ENCODE measurements at regions not wholly inside any gene's neighbourhood (a gene's known extent, or its start where the extent isn't known, plus 50 kb on each side); places are given as distances from the start of the nearest gene placed in this dataset.
"Not testable (repeated sequence)": the region's sequence is repeated elsewhere in the genome, so short reads cannot be mapped to it uniquely, and the experiment has no call there.

DNA sequence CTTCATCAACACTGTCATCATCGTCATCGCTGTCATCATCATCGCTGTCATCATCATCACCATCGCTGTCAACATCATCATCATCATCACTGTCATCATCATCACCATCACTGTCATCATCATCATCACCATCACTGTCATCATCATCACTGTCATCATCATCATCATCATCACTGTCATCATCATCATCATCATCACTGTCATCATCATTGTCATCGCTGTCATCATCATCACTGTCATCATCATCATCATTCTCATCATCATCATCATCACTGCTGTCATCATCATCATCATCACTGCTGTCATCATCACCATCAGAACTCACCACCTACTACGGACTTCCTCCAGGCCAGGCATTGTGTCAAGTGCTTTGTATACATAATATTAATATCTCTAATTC lies 160.6 kb downstream of the AIPL1 start:
- no peaks in the 10 kb centered on the region for H3K36me3 Mint-ChIP-seq
- no peak overlapping the region for H3K27ac ChIP-seq (ENCODE audit: low read depth, low read length)
- H3K36me3 ChIP-seq (ENCODE audit: insufficient read depth, low read length) = no peaks in the 10 kb centered on the region
- H3K4me1 ChIP-seq (ENCODE audit: insufficient read depth, low read length) = no peaks in the 10 kb centered on the region
- no peaks in the 10 kb centered on the region for H3K9me3 ChIP-seq (ENCODE audit: low read length)
- ChIA-PET POLR2A (no interaction called here), CTCF (no interaction called here)
- no peak for DNase-seq
- H3K4me3 ChIP-seq (ENCODE audit: low read length) = no peak overlapping the region
- H3K4me3 Mint-ChIP-seq = no peak overlapping the region
- H3K4me1 Mint-ChIP-seq = no peaks in the 10 kb centered on the region
- no peaks in the 10 kb centered on the region for H3K27me3 ChIP-seq (ENCODE audit: insufficient read depth, low read length, poor library complexity, severe bottlenecking)
- no peaks in the 10 kb centered on the region for H3K9me3 Mint-ChIP-seq
- H3K27me3 Mint-ChIP-seq = peaks cover 7 to 22% of the 10 kb centered on the region in 2 donors
- no peak overlapping the region for H3K27ac Mint-ChIP-seq

DNA sequence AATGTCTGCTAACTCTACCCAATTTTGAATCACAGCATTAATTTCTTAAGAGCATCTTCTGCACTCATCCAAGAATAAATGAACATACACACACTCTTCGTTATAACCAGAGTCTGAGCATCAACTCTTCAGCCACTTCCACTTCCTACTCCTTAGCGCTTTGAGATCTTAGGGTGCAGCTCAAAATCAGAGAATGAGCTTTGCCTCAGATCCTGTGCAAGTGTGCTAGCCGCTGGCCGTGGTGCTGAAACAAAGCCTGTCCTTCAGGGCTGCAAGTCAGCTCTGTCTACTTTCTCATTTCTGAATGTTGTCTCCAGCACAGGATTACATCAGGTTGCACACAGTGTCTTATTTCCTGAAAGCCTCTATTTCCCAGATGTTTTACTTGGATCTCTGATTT lies 165.4 kb downstream of the AIPL1 start:
- peaks cover 5 to 18% of the 10 kb centered on the region in 2 donors for H3K27me3 Mint-ChIP-seq
- POLR2A ChIA-PET = no interaction called here
- no peaks in the 10 kb centered on the region for H3K36me3 Mint-ChIP-seq
- H3K4me3 Mint-ChIP-seq = peak overlapping the region in 1 of 7 donors; percentile 3
- H3K36me3 ChIP-seq (ENCODE audit: insufficient read depth, low read length) = no peaks in the 10 kb centered on the region
- H3K4me1 Mint-ChIP-seq = no peaks in the 10 kb centered on the region
- peaks cover 0 to 3% (median 0%) of the 10 kb centered on the region in 5 donors for H3K9me3 Mint-ChIP-seq
- no peak overlapping the region for H3K4me3 ChIP-seq (ENCODE audit: low read length)
- CTCF ChIA-PET = no interaction called here
- H3K9me3 ChIP-seq (ENCODE audit: low read length) = no peaks in the 10 kb centered on the region
- DNase-seq = no peak
- no peak overlapping the region for H3K27ac Mint-ChIP-seq
- no peaks in the 10 kb centered on the region for H3K4me1 ChIP-seq (ENCODE audit: insufficient read depth, low read length)
- no peaks in the 10 kb centered on the region for H3K27me3 ChIP-seq (ENCODE audit: insufficient read depth, low read length, poor library complexity, severe bottlenecking)
- H3K27ac ChIP-seq (ENCODE audit: low read depth, low read length) = no peak overlapping the region

DNA sequence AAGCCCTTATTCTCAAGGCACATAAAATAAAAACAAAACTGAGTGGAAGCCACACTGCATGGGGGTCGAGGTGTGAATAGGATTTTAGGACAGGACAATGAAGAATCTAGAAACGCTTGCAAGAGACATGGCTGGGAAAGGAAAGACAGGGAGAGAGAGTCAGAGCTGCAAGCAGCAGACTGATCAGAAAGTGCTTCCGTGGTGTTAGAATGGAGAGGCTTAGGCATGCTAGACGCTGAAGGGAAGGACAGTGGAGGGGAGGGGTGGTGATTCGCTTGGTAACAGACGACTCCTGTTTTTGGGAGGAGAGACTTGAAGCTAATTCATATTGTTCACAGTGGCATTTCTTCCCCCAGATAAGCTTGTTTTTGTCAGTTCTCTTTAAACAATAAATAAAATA lies 173.5 kb downstream of the AIPL1 start:
- no peaks in the 10 kb centered on the region for H3K27me3 ChIP-seq (ENCODE audit: insufficient read depth, low read length, poor library complexity, severe bottlenecking)
- no peaks in the 10 kb centered on the region for H3K4me1 ChIP-seq (ENCODE audit: insufficient read depth, low read length)
- Mint-ChIP-seq H3K36me3 (no peaks in the 10 kb centered on the region), H3K27ac (no peak overlapping the region), H3K27me3 (peaks cover 11 to 52% of the 10 kb centered on the region in 2 donors), H3K9me3 (peaks cover 0 to 2% (median 0%) of the 10 kb centered on the region in 5 donors), H3K4me3 (no peak overlapping the region), H3K4me1 (no peaks in the 10 kb centered on the region)
- DNase-seq = no peak
- no peak overlapping the region for H3K4me3 ChIP-seq (ENCODE audit: low read length)
- CTCF ChIA-PET = no interaction called here
- H3K36me3 ChIP-seq (ENCODE audit: insufficient read depth, low read length) = no peaks in the 10 kb centered on the region
- POLR2A ChIA-PET = no interaction called here
- H3K27ac ChIP-seq (ENCODE audit: low read depth, low read length) = no peak overlapping the region
- no peaks in the 10 kb centered on the region for H3K9me3 ChIP-seq (ENCODE audit: low read length)

DNA sequence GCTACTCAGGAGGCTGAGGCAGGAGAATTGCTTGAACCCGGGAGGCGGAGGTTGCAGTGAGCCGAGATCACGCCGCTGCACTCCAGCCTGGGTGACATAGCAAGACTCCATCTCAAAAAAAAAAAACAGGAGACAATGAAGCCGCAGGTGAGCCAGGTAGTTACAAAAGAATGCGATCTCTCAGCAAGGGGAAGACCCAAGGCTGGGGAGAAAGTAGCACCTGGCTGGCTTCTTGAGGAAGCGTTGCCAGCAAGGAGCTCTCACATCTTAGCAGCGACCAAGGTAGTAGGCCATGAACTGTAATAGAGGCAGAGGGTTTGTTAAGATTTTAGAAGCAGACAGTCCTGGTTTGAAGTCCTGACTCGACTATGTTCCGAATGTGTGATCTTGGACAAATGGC lies 175.0 kb downstream of the AIPL1 start:
- ChIA-PET CTCF (no interaction called here), POLR2A (no interaction called here)
- no peak overlapping the region for H3K27ac Mint-ChIP-seq
- H3K4me1 ChIP-seq (ENCODE audit: insufficient read depth, low read length) = no peaks in the 10 kb centered on the region
- H3K36me3 ChIP-seq (ENCODE audit: insufficient read depth, low read length) = no peaks in the 10 kb centered on the region
- no peaks in the 10 kb centered on the region for H3K4me1 Mint-ChIP-seq
- no peak for DNase-seq
- H3K9me3 ChIP-seq (ENCODE audit: low read length) = no peaks in the 10 kb centered on the region
- no peak overlapping the region for H3K27ac ChIP-seq (ENCODE audit: low read depth, low read length)
- H3K4me3 Mint-ChIP-seq = no peak overlapping the region
- peaks cover 17 to 53% of the 10 kb centered on the region in 2 donors for H3K27me3 Mint-ChIP-seq
- no peaks in the 10 kb centered on the region for H3K36me3 Mint-ChIP-seq
- no peak overlapping the region for H3K4me3 ChIP-seq (ENCODE audit: low read length)
- H3K27me3 ChIP-seq (ENCODE audit: insufficient read depth, low read length, poor library complexity, severe bottlenecking) = no peaks in the 10 kb centered on the region
- H3K9me3 Mint-ChIP-seq = no peaks in the 10 kb centered on the region

DNA sequence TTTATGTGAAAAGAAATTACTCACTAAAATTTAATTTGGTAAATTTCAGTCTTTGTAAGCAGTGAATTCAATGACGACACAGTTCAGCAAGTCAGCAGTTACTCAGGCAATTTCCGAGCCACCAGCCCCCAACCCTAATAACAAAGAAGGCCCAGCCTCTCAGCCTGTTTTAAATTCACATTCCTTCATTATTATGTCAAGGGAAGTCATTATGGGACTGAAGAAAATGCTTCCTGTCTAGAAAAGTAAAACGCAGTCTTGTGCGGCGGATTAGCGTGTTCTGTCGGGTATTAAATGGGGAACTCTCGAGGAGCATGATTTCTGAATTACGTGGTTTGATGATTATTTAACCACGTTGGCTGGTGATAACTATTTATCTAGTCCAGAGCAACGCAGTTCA lies 177.6 kb downstream of the AIPL1 start:
- no peaks in the 10 kb centered on the region for H3K4me1 ChIP-seq (ENCODE audit: insufficient read depth, low read length)
- no peaks in the 10 kb centered on the region for H3K9me3 ChIP-seq (ENCODE audit: low read length)
- Mint-ChIP-seq H3K27me3 (peaks cover 17 to 45% of the 10 kb centered on the region in 2 donors), H3K9me3 (no peaks in the 10 kb centered on the region), H3K36me3 (no peaks in the 10 kb centered on the region), H3K4me1 (no peaks in the 10 kb centered on the region), H3K27ac (no peak overlapping the region), H3K4me3 (no peak overlapping the region)
- H3K36me3 ChIP-seq (ENCODE audit: insufficient read depth, low read length) = no peaks in the 10 kb centered on the region
- ChIA-PET POLR2A (no interaction called here), CTCF (no interaction called here)
- DNase-seq = no peak
- H3K4me3 ChIP-seq (ENCODE audit: low read length) = no peak overlapping the region
- no peaks in the 10 kb centered on the region for H3K27me3 ChIP-seq (ENCODE audit: insufficient read depth, low read length, poor library complexity, severe bottlenecking)
- no peak overlapping the region for H3K27ac ChIP-seq (ENCODE audit: low read depth, low read length)

DNA sequence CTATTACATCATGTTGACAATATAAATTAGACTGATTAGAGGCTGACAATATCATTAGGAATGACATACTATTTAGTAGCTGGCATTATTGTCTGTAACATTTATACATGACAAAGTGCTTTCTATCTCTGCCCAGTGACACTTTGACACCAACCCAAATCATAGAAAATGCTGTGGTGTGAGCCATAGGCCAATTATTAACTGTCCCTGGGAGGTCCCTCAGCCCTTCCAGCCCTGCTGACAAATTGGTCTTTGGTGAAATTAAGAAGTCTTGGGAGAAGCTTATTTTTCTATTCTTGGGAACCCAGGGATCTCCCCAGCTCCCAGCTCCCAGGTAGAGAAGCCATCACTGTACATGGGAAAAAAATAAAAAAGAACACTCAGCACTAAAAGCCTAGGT lies 179.6 kb downstream of the AIPL1 start:
- no peak for DNase-seq
- H3K4me3 ChIP-seq (ENCODE audit: low read length) = no peak overlapping the region
- no peaks in the 10 kb centered on the region for H3K9me3 ChIP-seq (ENCODE audit: low read length)
- H3K27ac ChIP-seq (ENCODE audit: low read depth, low read length) = no peak overlapping the region
- no peaks in the 10 kb centered on the region for H3K36me3 Mint-ChIP-seq
- peak overlapping the region in 1 of 8 donors; percentile 21 for H3K27ac Mint-ChIP-seq
- H3K4me1 ChIP-seq (ENCODE audit: insufficient read depth, low read length) = no peaks in the 10 kb centered on the region
- H3K9me3 Mint-ChIP-seq = no peaks in the 10 kb centered on the region
- no peaks in the 10 kb centered on the region for H3K4me1 Mint-ChIP-seq
- CTCF ChIA-PET = no interaction called here
- no peak overlapping the region for H3K4me3 Mint-ChIP-seq
- H3K27me3 ChIP-seq (ENCODE audit: insufficient read depth, low read length, poor library complexity, severe bottlenecking) = no peaks in the 10 kb centered on the region
- peaks cover 16 to 37% of the 10 kb centered on the region in 2 donors for H3K27me3 Mint-ChIP-seq
- POLR2A ChIA-PET = no interaction called here
- H3K36me3 ChIP-seq (ENCODE audit: insufficient read depth, low read length) = no peaks in the 10 kb centered on the region

DNA sequence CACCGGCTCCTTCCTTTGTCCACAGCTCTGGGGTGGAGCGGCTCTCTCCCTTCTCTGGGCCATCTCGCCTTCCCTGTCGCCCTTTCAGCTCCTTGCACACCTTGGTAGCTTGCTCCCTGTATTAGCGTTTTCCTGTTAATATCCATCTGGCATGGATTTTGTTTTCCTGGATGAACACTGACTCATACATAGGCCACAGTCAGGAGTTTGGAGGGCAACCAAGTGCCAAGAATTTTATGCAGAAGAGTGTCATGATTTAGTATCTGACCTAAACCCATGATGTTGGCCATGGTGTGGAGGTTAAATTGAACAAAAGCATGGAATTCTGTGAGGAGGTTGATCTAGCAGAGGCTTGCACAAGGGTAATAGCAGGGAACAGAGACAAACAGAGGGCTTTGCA lies 180.9 kb downstream of the AIPL1 start:
- Mint-ChIP-seq H3K4me3 (no peak overlapping the region), H3K36me3 (no peaks in the 10 kb centered on the region), H3K27ac (no peak overlapping the region), H3K4me1 (no peaks in the 10 kb centered on the region), H3K27me3 (peaks cover 16 to 40% of the 10 kb centered on the region in 2 donors), H3K9me3 (no peaks in the 10 kb centered on the region)
- DNase-seq = no peak
- ChIA-PET CTCF (no interaction called here), POLR2A (no interaction called here)
- H3K36me3 ChIP-seq (ENCODE audit: insufficient read depth, low read length) = no peaks in the 10 kb centered on the region
- H3K4me3 ChIP-seq (ENCODE audit: low read length) = no peak overlapping the region
- no peaks in the 10 kb centered on the region for H3K27me3 ChIP-seq (ENCODE audit: insufficient read depth, low read length, poor library complexity, severe bottlenecking)
- no peaks in the 10 kb centered on the region for H3K4me1 ChIP-seq (ENCODE audit: insufficient read depth, low read length)
- no peak overlapping the region for H3K27ac ChIP-seq (ENCODE audit: low read depth, low read length)
- no peaks in the 10 kb centered on the region for H3K9me3 ChIP-seq (ENCODE audit: low read length)

DNA sequence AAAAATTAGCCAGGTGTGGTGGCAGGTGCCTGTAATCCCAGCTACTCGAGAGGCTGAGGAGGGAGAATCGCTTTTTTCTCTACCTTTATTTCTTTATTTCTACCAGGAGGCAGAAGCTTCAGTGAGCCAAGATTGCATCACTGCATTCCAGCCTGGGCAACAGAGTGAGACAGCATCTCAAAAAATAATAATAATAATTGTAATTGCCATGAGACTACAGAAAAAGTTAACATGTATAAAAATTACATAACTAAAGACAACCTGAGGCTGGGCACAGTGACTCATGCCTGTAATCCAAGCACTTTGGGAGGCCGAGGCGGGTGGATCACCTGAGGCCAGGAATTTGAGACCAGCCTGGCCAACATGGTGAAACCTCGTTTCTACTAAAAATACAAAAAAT lies 181.5 kb downstream of the WSCD1 start:
- DNase-seq; H3K27ac Mint-ChIP-seq; CTCF ChIA-PET; POLR2A ChIA-PET; H3K36me3 Mint-ChIP-seq; H3K27me3 ChIP-seq (ENCODE audit: insufficient read depth, low read length, poor library complexity, severe bottlenecking); H3K36me3 ChIP-seq (ENCODE audit: insufficient read depth, low read length); H3K9me3 Mint-ChIP-seq; H3K4me1 Mint-ChIP-seq; H3K4me1 ChIP-seq (ENCODE audit: insufficient read depth, low read length); H3K4me3 Mint-ChIP-seq; H3K27ac ChIP-seq (ENCODE audit: low read depth, low read length); H3K4me3 ChIP-seq (ENCODE audit: low read length); H3K9me3 ChIP-seq (ENCODE audit: low read length): not testable (repeated sequence)
- H3K27me3 Mint-ChIP-seq = peaks cover 9 to 29% of the 10 kb centered on the region in 2 donors

DNA sequence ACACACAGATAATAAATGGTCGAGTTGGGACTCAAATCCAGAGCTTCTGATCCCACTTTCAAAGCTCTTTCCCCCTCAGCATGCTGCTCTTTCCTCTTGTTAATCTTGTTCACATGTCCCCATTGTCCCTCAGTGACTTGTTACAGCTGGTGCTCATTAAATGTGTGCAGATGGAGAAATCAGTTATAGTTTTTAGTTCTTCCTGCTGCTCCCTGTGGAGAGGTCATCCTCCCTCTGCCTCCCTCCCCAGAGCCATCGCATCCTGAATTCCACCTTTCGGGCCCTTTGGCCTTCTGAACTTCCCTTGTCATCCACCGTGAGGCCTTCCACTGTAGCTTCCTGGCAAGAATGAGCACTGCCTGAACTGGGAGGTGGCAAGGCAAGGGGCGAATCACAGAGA lies 179.6 kb downstream of the WSCD1 start:
- DNase-seq = no peak
- Mint-ChIP-seq H3K27ac (no peak overlapping the region), H3K9me3 (no peaks in the 10 kb centered on the region), H3K27me3 (peaks cover 3 to 22% of the 10 kb centered on the region in 2 donors), H3K36me3 (no peaks in the 10 kb centered on the region), H3K4me3 (no peak overlapping the region), H3K4me1 (no peaks in the 10 kb centered on the region)
- POLR2A ChIA-PET = no interaction called here
- no peaks in the 10 kb centered on the region for H3K27me3 ChIP-seq (ENCODE audit: insufficient read depth, low read length, poor library complexity, severe bottlenecking)
- no peaks in the 10 kb centered on the region for H3K9me3 ChIP-seq (ENCODE audit: low read length)
- H3K4me3 ChIP-seq (ENCODE audit: low read length) = no peak overlapping the region
- H3K36me3 ChIP-seq (ENCODE audit: insufficient read depth, low read length) = no peaks in the 10 kb centered on the region
- no peaks in the 10 kb centered on the region for H3K4me1 ChIP-seq (ENCODE audit: insufficient read depth, low read length)
- CTCF ChIA-PET = no interaction called here
- no peak overlapping the region for H3K27ac ChIP-seq (ENCODE audit: low read depth, low read length)

Measured in CD8-positive, alpha-beta memory T cell (primary cell).